HEK293T (cell line): ENCODE measurements at regions not wholly inside any gene's neighbourhood (a gene's known extent, or its start where the extent isn't known, plus 50 kb on each side); places are given as distances from the start of the nearest gene placed in this dataset.

Experiments used
- BHLHE40 ChIP-seq: fragments of 450-650 bp; IDR thresholded peaks from 2 replicates; pipeline ENCODE4 v1.6.1; 2016; ENCODE audit warnings: mild to moderate bottlenecking, moderate library complexity, borderline replicate concordance
- FOXA1 ChIP-seq: fragments of 450-650 bp; IDR thresholded peaks from 2 replicates; pipeline ENCODE4 v1.6.1; 2016; ENCODE audit warnings: mild to moderate bottlenecking
- FOXK2 ChIP-seq: fragments of 450-650 bp; IDR thresholded peaks from 2 replicates; pipeline ENCODE4 v1.6.1; 2016; ENCODE audit warnings: mild to moderate bottlenecking
- HDGF ChIP-seq: fragments of 450-650 bp; IDR thresholded peaks from 2 replicates; pipeline ENCODE4 v1.6.1; 2017; ENCODE audit warnings: antibody characterized with exemption, borderline replicate concordance
- SP1 ChIP-seq: fragments of 450-650 bp; IDR thresholded peaks from 2 replicates; pipeline ENCODE4 v1.6.1; 2017
- TARDBP ChIP-seq: fragments of 450-650 bp; IDR thresholded peaks from 2 replicates; pipeline ENCODE4 v1.6.1; 2016

GRCh38 chr7:22884911-22885788 lies 62.5 kb upstream of the TOMM7 start:
- TF ChIP-seq FOXK2 = no peak
- TF ChIP-seq SP1 = no peak
- TF ChIP-seq HDGF = no peak
- no peak for TF ChIP-seq BHLHE40
- no peak for TF ChIP-seq TARDBP
- no peak for TF ChIP-seq FOXA1
